GM19395 (cell line): ENCODE measurements at regions not wholly inside any gene's neighbourhood (a gene's known extent, or its start where the extent isn't known, plus 50 kb on each side); places are given as distances from the start of the nearest gene placed in this dataset.

ENCODE experiments used
- ATAC-seq: cut with Tn5 transposase; IDR thresholded peaks from one replicate; pipeline ENCODE4 v1.9.1; 2021; ENCODE audit warnings: mild to moderate bottlenecking, moderate library complexity; ENCODE audit not compliant: unreplicated experiment

GRCh38 chr11:32161293-32161692, 70.4 kb downstream of the RCN1 start:
- ATAC-seq, result no peak

- no peak for ATAC-seq
These were observed 71.5 kb downstream of the RCN1 start for GRCh38 chr11:32162351-32162750.

- ATAC-seq, result no peak
These were observed 72.0 kb downstream of the RCN1 start for GRCh38 chr11:32162906-32163305.

- no peak for ATAC-seq
These were observed 72.7 kb downstream of the RCN1 start for GRCh38 chr11:32163557-32163956.

- ATAC-seq, result no peak
These were observed 74.0 kb downstream of the RCN1 start for GRCh38 chr11:32164836-32165235.

- ATAC-seq, result no peak
These were observed 78.0 kb downstream of the RCN1 start for GRCh38 chr11:32168924-32169323.

GRCh38 chr11:32171445-32171844, 80.6 kb downstream of the RCN1 start:
- ATAC-seq, result no peak

GRCh38 chr11:32172041-32172847, 81.4 kb downstream of the RCN1 start:
- no peak for ATAC-seq

GRCh38 chr11:32172848-32173834, 82.3 kb downstream of the RCN1 start:
- ATAC-seq, result peak; percentile 56

GRCh38 chr11:32173977-32174376, 83.1 kb downstream of the RCN1 start:
- ATAC-seq, result no peak

- peak; percentile 81 for ATAC-seq
These were observed 85.5 kb downstream of the RCN1 start for GRCh38 chr11:32176223-32176934.

- no peak for ATAC-seq
These were observed 87.8 kb downstream of the RCN1 start for GRCh38 chr11:32178692-32179091.

- no peak for ATAC-seq
These were observed 92.6 kb downstream of the RCN1 start for GRCh38 chr11:32183512-32183911.

GRCh38 chr11:32184041-32184722, 93.3 kb downstream of the RCN1 start:
- ATAC-seq, result peak; percentile 46

GRCh38 chr11:32184723-32185376, 94.0 kb downstream of the RCN1 start:
- peak; percentile 79 for ATAC-seq

GRCh38 chr11:32186118-32186517, 95.2 kb downstream of the RCN1 start:
- ATAC-seq, result no peak

GRCh38 chr11:32187111-32187510, 96.2 kb downstream of the RCN1 start:
- no peak for ATAC-seq

GRCh38 chr11:32188785-32189184, 97.9 kb downstream of the RCN1 start:
- no peak for ATAC-seq

- no peak for ATAC-seq
These were observed 105.3 kb downstream of the RCN1 start for GRCh38 chr11:32196137-32196536.

- no peak for ATAC-seq
These were observed 107.2 kb downstream of the RCN1 start for GRCh38 chr11:32198053-32198452.
